ENCODE measurements at regions not wholly inside any gene's neighbourhood (a gene's known extent, or its start where the extent isn't known, plus 50 kb on each side); places are given as distances from the start of the nearest gene placed in this dataset.
A peak's percentile ranks its signal among the peaks of the same experiment; 100 is the strongest.

DNA sequence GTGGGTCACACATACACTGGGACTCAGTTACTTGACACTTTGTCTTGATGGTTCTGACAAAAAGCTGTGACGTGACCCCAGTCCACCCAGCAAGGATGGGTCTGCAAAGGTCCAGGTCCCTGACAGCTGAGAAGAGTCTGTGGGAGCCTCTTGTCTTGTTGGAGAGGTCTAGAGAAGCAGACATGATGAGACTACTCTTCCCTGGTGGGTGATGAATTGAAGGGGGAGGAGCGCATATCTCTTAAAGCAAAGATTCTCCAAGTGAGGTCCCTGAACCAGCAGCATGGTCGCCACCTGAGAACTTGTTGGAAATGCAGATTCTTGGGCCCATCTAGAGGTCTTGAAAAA is 78.5 kb upstream of the MEDAG start:
- CTCF ChIA-PET, result no interaction called here
- no peak for TF ChIP-seq ELK1 (IDR thresholded peaks at IDR 0.05; ENCODE audit: borderline replicate concordance, low read depth, low read length)
- no peak for TF ChIP-seq BHLHE40 (IDR thresholded peaks at IDR 0.05; ENCODE audit: low read depth, low read length)
- no peak for TF ChIP-seq SMC3 (IDR thresholded peaks at IDR 0.05; ENCODE audit: low read depth, low read length)
- no peak for TF ChIP-seq RFX5 (IDR thresholded peaks at IDR 0.05; ENCODE audit: low read depth, low read length)
- no peak for TF ChIP-seq CEBPB (IDR thresholded peaks at IDR 0.05; ENCODE audit: low read depth, low read length)
- no peak for TF ChIP-seq RCOR1 (IDR thresholded peaks at IDR 0.05; ENCODE audit: insufficient replicate concordance, low read length)
- no peak for TF ChIP-seq POLR2A (IDR thresholded peaks at IDR 0.05; ENCODE audit: low read depth, low read length)
- TF ChIP-seq MAFK (IDR thresholded peaks at IDR 0.05; ENCODE audit: low read depth, low read length), result no peak
- no peak for TF ChIP-seq NFE2L2 (IDR thresholded peaks at IDR 0.05; ENCODE audit: low read depth, low read length)
- no peak for TF ChIP-seq CHD1 (IDR thresholded peaks at IDR 0.05; ENCODE audit: low read depth, low read length)
- TF ChIP-seq FOS (IDR thresholded peaks at IDR 0.05; ENCODE audit: low read depth, low read length), result no peak

More for the DNA sequence above, 78.5 kb upstream of the MEDAG start:
- H3K4ac ChIP-seq (ENCODE audit: low read depth, low read length), result no peak overlapping the region
- no peak overlapping the region for H4K91ac ChIP-seq (ENCODE audit: insufficient read depth, low read depth, low read length)
- no peak overlapping the region for H2BK5ac ChIP-seq (ENCODE audit: low read depth, low read length, poor library complexity, severe bottlenecking)
- no peak overlapping the region for H3K4me3 ChIP-seq (ENCODE audit: insufficient read depth, low read depth, low read length)
- no peak overlapping the region for H3K23ac ChIP-seq (ENCODE audit: low read depth, low read length)
- no peak overlapping the region for H3K14ac ChIP-seq (replicated peaks; ENCODE audit: low read depth, low read length)
- no peak overlapping the region for H2AFZ ChIP-seq (replicated peaks; ENCODE audit: low read length, poor library complexity)
- no peak for DNase-seq
- H2BK15ac ChIP-seq (ENCODE audit: low read depth, low read length), result peak overlapping the region; percentile 56; the same call in 1 of the 3 replicates
- peak overlapping the region; percentile 65; the same call in 1 of the 2 replicates for H2BK20ac ChIP-seq (ENCODE audit: low read depth, low read length)
- peaks cover 8% of the 10 kb centered on the region for H3K9me1 ChIP-seq (ENCODE audit: insufficient read depth, low read length)
- H3K56ac ChIP-seq (ENCODE audit: extremely low read depth, insufficient read depth, low read length), result no peak overlapping the region
- no peak overlapping the region for H3K18ac ChIP-seq (ENCODE audit: low read depth, low read length)
- H3K4me1 ChIP-seq (ENCODE audit: control insufficient read depth, insufficient read depth, low read length), result peaks cover 8% of the 10 kb centered on the region; the same call in 1 of the 2 replicates
- no peaks in the 10 kb centered on the region for H3K9me3 ChIP-seq (ENCODE audit: control insufficient read depth, insufficient read depth, low read length)
- H4K20me1 ChIP-seq (ENCODE audit: insufficient read depth, low read length), result no peaks in the 10 kb centered on the region
- no peak overlapping the region; the same call in 1 of the 2 replicates for H2BK120ac ChIP-seq (ENCODE audit: low read depth, low read length)
- no peaks in the 10 kb centered on the region for H3K79me1 ChIP-seq (ENCODE audit: low read depth in 1 of 2, low read length in 2 of 2)
- ATAC-seq (ENCODE audit: low read depth), result no peak
- no peaks in the 10 kb centered on the region for H3K27me3 ChIP-seq (ENCODE audit: control insufficient read depth, insufficient read depth, low read length)
- H4K8ac ChIP-seq (ENCODE audit: low read depth in 2 of 2, low read length in 2 of 2), result no peak overlapping the region
- H3K27ac ChIP-seq (ENCODE audit: insufficient read depth, low read length), result no peak overlapping the region
- no peak overlapping the region for H3K9ac ChIP-seq (ENCODE audit: low read depth, low read length)
- intact Hi-C loops (cut with micrococcal nuclease), result no loop called here
- no peak overlapping the region for H3K4me2 ChIP-seq (ENCODE audit: low read depth, low read length)
- BruUV-seq (replicated peaks), result no TSS peak
- dilution Hi-C loops (cut with HindIII; ENCODE audit: low sequenced_read_pairs, unreplicated experiment), result no loop called here
- H4K5ac ChIP-seq (ENCODE audit: low read depth, low read length), result no peak overlapping the region
- no peak overlapping the region for H2AK9ac ChIP-seq (replicated peaks; ENCODE audit: low read depth, low read length, poor library complexity)
- in situ Hi-C loops (cut with MboI; ENCODE audit: low sequenced_read_pairs), result no loop called here
- POLR2A ChIA-PET (ENCODE audit: unreplicated experiment), result no interaction called here
- H3K36me3 ChIP-seq (ENCODE audit: control insufficient read depth, insufficient read depth, low read length), result no peaks in the 10 kb centered on the region
- WGBS, 2 experiments (ENCODE audit: extremely low coverage in 2 of 2, insufficient read length in 1 of 2), result no CpG with 5 or more reads among the region's 3 CpGs
- H2AK5ac ChIP-seq (ENCODE audit: low read depth, low read length), result no peak overlapping the region
